HG03439 (cell line): ENCODE measurements at regions not wholly inside any gene's neighbourhood (a gene's known extent, or its start where the extent isn't known, plus 50 kb on each side); places are given as distances from the start of the nearest gene placed in this dataset.

Experiments used
- ATAC-seq: cut with Tn5 transposase; IDR thresholded peaks from one replicate; pipeline ENCODE4 v1.9.1; 2021; ENCODE audit warnings: mild to moderate bottlenecking, moderate library complexity; ENCODE audit not compliant: unreplicated experiment

DNA sequence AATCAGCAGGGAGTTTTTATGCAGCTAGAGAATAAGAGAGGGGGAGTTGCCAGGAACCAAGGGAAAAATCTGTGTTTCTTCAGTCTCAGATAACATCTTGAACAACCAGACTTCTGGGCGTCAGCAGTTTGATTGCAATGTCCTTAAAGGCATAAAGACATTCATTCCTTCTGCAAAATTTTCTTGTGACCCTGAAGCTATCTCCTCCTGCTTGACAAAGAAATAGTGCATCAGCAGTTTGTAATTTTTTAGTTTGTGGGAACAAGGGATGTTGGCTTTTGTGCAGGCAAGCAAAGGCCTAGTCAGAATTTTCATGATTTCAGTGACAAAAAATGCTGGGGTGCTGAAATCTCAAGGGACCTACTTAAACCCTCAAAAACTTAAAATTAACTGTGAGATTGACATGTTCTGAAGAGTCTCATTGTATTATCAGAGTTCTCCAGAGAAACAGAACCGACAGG lies 125.8 kb upstream of the UNC5C start:
- ATAC-seq: no peak

DNA sequence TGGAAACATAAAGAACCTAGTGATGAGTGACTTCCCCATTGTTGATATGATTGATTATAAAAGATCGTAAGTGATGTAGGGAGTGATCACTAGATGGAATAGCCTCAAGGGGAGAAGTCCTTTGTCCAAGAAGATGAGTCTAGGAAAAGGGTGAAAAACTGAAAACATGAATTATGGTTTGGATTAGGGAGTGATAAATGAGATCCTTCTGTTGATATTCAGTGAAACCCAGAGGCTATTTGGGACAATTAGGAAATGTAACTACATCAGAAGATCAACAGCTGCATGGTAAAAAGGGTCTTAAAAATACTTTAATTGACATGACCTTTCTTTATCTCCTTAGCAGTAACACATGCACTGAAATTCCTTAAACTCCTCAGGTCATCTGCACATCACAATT lies 124.0 kb upstream of the UNC5C start:
- ATAC-seq: no peak

DNA sequence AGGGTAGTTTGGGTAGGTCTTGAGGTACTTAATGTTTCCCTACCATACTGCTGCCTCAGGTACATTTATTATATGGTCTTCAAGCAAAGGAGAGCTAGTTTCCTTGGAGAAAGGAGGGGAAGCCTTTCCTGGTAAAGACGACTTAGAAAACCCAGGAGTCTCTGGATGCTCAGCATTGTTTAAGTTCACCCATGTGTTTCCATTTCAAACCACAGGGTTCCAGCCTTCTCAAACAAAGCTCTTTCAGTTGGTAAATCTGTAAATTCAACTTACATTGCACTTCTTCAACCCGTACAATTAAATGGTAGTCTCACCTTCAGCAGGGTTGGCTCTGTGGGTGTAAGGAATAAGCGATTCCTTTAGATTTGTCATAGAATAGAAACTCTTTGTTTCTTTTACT lies 111.9 kb upstream of the UNC5C start:
- no peak for ATAC-seq

DNA sequence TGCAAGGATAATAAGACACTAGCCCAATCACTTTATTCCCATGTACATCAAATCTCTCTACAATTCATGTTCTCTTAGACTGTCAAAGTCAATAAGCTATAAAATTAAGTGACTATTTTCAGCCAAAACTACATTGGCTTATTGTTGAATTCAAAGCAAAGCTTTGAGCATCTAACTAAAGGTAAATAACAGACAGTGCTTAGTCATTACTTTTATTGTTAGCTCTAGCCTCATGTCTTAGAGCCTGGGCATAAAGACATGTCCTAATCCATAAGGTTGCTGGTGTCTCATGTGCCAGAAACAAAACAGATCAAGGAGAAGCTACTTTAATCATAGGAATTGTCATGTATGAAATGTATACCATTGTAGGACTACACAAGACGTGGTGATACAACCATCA lies 103.1 kb upstream of the UNC5C start:
- no peak for ATAC-seq

DNA sequence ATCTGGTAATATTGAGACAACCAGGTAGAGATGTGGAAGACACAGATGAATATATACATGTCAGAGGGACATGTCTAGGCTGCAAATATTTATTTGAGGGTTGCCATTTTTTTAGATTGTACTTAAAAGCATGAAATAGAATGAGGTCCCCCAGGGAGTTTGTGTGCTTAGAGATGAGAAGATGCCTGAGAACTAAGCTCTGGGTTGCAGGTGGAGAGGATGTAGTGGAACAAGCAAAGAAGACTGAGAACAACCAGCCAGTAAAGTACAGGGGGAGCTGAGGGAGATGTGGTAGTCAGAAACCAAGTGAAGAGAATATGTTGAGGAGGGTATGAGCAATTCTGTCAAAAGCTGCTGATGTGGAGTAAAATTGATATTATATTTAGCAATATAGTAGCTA lies 95.6 kb upstream of the UNC5C start:
- no peak for ATAC-seq

DNA sequence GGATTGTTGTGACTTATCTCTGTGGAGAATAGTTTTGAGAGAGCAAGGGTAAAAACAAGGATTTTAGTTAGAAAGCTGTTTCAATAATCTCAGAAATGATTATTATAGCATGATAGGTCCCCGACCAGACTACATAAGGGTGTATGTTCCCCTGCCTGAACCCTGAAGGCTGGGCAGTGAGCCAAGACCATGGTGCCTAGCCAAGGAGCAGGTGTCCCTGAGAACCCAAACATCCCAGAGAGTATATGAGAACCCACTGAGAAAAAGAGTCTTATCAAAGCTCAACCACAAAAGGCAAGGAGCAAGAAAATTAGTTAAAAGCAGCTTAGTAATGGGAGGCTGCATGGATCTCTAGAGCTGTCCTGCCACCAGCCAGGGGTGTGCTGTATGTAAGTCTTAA lies 94.9 kb upstream of the UNC5C start:
- ATAC-seq: no peak

DNA sequence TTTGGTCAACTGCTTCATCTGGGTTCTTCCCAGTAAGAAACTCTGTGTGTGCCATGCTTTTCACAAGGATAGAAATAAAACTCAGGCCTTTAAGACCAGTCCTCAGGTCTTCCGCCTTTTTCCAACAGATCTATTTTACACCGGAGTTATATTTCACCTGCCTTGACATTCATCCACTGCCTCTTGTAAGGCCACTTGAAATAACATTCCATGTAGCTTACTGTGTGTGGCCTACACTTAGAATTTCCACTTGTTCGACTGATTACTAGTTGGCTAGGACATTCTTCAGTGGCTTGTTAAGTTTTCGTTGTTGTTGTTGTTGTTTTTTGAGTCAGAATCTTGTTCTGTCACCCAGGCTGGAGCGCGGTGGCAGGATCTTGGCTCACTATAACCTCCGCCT lies 92.8 kb upstream of the UNC5C start:
- ATAC-seq: no peak

DNA sequence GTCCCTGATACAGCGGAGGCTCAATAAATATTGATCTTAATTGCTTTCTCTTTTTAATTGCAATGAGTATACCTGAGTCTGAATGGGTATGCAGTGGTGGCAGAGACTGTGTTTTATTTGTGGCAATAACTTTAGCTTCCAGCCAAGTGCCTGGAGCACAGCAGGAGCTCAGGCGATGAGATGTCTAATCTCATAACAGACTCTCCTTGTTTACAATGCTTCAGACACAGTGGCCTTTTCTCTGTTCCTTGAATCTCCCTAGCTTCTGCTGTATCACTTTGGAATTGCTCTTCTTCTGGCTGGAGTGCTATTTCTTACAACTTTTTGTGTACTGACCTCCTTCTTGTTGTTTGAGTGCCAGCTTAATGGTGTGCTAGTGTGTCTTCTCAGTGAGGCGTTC lies 91.5 kb upstream of the UNC5C start:
- no peak for ATAC-seq

DNA sequence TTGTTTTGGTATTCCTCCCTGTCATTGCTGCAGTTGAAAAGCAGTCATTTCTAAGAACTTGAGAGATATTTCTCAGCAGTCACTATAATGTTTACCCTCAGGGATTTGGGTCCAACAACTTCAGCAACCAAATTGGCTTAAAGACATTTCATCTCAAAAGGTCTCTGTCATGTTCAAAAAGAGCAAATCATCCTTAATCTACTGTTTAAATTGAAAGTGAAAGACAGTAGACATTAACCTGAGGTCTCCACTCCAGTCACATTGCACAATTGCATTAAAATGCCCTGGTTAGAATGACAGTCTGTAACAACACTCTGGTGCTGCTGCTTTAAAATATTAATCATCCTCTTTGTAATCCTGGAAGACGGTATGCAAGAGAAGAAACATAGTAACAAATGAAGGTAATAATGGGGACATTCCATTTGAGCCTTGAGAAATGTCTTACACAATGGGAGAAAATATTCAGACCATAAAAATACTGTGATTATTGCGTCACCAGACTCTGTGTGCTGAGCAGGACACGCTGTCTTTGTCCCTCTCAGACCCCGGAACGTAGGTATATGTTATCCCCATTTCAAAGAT lies 90.2 kb upstream of the UNC5C start:
- ATAC-seq: no peak

DNA sequence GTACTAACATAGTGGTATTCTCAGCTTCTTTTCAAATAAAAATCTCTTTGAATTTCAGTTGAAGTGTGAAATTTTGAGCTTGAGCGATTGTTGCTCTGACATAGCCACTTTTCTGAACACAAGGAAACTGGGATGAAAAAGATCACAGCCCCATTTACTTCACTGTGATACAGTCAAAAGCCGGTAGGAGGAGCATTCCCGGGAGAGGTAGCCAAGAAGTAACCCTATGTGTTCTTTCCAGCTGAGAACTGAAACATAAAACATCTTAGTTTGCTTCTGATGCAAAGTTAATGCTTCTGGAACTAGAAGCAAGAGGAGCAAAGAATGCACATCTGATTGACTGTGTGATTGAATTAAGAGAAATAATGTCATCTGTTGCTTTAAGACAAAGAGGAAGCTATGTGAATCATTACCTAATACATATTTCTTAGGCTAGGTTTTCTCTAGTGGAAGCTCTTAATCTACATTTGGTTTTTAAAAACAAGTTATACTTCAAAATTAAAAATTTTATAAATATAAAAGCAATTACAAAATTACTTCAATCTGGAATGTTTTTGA lies 88.3 kb upstream of the UNC5C start:
- ATAC-seq: no peak

DNA sequence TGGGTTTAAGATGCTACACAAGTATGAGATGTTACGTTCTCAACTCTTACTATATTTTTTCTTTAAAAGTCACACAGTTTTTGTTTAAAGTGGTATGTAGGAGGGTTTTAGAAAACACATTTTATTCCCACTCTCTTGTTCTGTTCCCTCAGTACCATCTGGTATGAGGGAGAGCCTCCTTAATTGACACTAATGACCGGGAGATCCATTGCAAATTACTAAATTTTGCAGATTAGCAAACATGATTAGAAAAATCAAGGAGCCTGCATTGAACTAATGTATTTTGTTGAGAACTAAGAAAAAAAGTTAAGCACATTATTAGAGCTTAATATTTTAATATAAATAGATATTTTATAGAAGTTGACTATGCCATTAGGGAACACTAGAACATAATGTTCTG lies 87.3 kb upstream of the UNC5C start:
- ATAC-seq: no peak

DNA sequence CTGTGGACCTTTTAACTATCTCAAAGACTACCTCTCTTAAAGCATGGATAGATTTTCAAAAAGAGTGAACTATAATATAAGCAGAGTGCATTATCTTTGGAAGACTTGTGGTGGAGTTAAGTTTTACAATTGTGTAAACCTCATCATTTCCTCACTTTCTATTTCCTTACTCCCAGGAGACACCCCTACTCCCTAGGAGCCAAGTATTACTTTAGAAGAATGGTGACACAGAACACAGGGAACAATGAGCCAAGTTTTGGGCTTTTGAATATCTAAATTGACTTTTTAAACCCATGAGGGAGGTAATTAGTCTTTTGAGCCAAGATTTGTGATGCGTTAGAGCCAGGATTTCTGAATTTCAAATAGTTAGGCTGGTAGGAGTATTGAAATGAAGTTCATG lies 78.9 kb upstream of the UNC5C start:
- ATAC-seq: no peak

DNA sequence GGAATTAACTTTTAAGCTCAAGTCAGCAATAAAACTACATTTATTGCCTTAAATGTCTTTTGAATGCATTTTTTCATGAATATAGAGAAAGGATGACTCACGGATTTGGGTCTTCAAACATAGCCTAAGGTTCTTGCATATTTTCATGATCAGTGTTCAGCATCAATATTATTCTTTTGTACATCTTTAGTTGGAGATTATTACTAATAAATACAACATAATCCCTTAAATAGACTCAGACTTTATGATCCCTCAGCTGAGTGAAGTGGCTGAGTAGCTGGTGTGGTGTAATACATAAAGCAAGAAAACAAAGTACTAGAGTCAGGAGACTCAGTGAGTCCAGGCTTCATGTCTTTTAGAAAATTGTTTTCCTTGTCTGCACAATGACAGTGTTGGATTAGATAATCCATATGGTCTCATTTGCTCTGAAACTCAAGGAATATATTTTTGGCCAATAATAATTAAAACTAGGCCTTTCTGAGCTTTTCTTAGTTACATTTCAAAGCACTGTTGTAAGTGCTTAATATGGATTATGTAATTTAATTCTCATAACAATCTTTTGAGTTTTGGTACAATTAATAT lies 78.3 kb upstream of the UNC5C start:
- no peak for ATAC-seq

DNA sequence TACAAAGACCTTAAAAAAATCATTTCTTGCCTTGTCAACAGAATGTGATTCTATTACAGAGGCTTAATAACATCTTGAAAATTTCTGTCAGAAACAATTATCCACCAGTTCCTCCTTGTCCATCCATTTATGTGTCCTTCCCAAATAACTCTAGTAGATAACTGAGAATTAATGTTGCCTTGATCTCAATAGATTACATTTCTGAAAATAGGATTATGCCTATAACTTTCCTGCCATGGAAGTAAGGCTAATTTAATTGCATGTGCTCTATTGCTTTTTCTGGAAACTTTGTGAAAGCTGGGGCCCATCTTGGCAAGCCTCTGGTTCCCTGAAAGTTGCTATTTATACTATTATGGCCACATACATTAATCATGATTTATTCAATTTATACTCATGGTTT lies 76.2 kb upstream of the UNC5C start:
- no peak for ATAC-seq

DNA sequence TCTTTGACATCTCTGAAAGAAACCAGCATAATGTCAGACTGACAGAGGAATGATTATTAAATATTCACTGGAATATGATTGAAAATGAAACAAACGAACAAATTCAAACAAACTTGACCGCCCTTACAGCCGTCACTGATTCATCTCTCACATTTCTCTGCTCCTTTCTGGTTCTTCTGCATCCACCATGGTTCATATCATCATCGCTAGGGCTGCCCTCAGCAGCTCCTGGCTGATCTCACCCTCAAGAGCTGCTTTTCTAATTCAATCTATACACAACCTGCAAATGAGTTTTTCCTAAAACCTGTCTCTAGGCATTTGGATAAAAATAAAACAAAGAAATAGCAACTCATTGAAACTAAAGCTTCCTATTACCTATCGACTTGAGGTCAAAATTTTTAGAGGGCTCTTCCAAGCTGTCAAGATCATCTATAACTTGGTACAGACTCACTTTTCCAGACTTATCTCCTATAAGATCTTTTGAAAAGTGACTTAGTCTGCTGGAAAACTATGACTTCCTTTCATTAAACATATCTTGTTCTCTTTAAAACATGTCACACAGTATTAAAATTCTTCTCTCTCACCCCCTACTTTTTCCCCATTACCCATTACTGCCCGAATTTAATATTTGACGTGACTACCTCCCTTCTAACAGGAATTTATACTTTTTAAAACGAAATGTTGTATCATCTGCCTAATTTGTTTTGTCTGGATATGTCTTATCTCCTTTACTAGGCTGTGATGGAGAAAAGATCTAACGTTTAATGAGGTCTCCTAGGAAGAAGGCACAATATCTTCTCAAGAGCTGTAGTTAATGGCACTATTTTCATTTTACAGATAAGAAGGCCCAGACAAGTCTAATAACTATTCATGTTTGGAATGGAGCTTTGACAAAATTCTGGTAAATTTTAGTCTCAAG lies 71.0 kb upstream of the UNC5C start:
- no peak for ATAC-seq

DNA sequence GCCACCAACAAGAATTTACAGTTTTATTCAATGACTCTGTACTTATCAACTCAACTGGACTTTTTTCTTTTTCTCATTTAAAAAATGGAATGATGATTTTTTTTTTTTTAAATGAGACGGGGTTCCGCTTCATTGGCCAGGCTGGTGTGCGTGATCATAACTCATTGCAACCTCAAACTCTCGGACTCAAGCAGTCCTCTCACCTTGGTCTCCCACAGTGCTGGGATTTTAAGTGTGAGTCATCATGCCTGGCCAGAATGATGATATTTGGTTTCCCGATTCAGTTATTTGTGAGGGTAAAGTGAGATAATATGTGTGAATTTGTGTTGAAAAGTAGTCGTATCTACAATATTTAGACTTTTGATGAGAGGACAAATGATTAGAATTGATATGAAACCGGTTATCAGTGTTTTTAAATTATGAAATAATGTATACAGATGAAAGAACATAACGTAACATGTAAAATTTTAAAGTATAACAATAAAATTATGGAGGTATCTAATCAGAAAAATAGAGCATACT lies 66.0 kb upstream of the UNC5C start:
- ATAC-seq: no peak

DNA sequence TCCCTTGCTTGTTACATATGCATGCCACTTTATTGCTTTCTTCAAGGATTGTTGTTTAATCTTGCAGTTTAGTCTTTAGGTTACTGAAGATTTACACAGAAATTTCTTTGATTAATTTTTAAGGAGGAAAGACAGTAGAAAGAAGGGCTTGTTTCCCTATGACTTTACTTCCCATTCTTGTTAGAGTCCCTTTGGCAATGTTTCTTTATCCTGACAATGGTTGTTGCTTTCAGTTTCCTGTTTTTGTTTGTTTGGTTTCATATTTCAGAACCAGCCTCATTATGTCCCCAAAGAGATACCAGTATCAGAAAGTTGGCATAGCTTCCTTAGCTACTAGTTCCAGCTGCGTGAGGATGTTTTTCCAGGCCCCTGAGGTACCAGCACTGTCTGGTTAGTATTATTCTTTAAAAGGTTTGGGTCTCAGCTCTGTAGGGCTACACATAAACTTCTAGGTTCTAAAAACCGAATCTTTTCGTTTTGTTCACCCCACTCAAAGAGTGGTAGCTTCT lies 61.3 kb upstream of the UNC5C start:
- ATAC-seq: no peak

DNA sequence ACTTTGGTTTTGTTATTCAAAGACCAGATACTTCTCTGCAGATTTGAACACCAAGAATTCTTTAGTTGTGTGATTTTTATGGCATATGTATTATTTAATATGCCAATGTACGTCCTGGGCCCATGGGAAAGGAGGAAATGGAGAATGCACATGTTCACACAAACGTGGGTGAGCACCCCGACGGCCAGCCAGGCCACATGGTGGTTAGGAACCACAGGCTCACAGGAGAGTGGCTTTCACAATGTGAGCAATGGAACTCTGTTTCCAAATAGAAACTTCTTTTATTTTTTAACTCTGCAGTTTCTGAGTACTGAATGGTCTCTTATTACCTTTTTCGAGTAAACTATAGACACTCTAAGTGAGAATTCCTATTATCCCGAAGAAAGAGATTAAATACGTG lies 58.0 kb upstream of the UNC5C start:
- no peak for ATAC-seq

DNA sequence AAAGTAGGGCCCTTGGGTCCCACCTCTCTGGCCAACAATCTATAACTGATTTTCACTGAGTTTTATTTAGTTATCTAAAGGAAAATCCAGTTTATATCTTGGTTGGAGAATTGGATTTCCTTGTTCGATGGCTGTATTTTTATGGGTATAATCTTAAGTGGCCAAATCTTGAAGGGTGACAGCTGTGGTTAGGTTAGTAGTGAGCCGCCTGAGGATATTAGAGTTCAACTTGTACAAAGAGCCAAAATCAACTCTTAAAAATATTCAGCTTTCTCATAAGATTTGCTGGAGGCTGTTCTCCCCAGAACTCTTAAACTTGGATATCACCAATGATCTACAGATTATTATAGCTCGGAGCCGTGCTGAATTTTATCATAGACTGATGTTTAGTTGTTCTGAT lies 54.6 kb upstream of the UNC5C start:
- ATAC-seq: no peak

DNA sequence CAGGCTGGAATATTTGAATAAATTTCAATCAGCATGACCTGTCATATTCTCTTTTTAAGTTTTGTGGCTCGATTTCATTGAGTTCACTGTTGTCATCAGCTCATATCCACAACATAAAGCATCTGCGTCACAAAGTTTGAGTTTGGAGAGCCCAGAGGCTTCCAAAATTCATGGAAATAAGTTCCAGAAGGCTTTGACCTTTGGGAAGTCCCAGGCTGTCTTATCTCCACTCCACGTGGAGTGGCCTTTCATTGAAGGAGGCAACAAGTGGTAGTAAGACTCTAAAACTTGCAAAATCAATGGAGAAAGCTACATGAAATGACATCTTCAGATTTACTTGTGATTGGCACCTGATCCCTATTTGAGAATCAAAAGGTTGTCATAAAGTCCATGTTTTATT lies 54.1 kb upstream of the UNC5C start:
- ATAC-seq: no peak

DNA sequence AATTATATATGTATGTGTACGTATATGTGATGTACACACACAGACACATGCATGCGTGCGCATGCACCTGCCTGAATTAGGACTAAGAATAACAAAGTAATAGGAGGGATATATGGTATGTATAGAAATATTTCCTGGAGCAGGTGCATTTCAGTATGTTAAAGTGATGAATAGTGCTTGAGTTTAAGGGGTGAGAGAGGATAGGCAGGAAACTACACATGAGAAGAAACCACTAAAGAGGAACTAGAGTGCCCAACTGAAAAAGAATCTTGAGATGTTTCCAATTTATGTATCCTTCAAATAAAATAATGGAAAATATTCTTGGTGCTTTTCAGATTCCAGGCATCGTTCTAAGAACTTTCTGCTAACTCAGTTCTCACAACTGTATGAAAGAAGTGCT lies 52.6 kb upstream of the UNC5C start:
- no peak for ATAC-seq
